NCI-H82 (cell line): ENCODE measurements at regions not wholly inside any gene's neighbourhood (a gene's known extent, or its start where the extent isn't known, plus 50 kb on each side); places are given as distances from the start of the nearest gene placed in this dataset.

Source experiments
- DNase-seq: peaks from one replicate; lab custom pipeline; 2025; lab: John Stamatoyannopoulos, UW

DNA sequence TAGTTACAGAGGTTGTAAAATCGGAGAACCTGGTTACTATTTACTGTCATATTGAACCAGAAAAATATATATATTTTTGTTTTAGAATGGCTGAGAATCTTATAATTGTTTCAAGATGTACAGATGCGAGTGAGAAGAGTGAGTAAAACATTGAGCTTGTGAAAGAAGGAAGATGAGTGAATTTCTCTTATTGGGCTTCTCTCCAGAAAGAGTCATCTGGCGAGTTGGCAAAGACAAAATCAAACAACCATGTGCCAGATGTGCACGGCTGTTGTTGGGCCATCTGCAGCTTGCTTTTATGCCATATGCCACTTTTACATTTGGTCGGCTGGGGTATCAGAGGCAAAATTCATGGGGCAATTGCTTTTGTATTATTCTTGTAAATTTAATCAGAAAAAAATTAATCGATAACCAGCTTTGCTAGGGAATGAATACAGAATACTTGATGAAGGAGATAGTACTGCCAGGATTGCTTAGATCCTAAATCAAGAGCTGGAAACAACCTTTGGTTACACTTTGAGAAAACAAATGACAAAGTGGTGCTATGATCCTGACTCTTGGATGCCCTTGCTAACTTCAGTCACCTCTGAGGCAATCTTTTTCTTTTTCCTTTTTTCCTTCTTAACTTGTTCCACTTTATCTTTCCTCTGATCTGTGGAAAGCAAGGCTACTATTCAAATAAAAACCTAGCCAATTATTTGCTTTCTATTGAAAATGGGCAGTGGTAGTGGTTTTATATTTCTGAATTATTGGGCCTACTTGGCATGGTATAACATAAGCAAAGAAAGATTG, 97.1 kb upstream of the GRIK2 start:
- DNase-seq, result peak; percentile 48

DNA sequence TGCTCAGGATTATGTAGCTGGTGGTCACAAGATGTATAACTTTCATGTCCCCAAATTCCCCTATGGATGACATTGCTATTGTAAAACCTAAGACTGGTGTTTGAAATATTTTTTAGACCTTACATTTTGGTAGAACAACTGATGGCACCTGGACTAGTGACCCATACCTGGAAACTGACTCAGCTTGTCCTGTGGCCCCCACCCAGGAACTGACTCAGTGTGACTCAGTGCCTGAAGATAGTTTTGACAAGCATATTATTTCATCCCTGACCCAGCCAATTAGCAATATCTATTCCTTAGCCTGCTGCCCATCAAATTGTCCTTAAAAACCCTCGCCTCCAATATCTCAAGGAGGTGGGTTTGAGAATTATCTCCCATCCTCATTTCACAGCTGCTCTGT, 90.9 kb upstream of the GRIK2 start:
- no peak for DNase-seq

DNA sequence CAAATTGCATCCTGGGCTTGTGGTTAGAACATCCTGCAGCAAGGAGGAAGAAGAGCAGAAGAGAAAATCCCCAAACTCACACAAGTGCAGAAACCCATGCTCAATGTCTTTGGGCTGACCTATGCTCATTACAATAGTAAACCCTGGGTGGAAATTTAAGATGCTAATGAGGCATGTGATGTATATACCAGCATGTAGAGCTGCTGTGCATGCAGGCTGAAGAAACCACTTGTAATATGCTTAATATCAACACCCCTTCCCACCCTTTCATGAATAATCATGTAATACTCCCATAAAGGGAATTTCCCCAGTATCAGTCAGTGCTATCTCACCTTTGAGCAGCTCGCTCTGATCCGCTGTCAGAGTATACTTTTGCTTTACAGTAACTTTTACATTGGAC, 90.0 kb upstream of the GRIK2 start:
- DNase-seq, result no peak

DNA sequence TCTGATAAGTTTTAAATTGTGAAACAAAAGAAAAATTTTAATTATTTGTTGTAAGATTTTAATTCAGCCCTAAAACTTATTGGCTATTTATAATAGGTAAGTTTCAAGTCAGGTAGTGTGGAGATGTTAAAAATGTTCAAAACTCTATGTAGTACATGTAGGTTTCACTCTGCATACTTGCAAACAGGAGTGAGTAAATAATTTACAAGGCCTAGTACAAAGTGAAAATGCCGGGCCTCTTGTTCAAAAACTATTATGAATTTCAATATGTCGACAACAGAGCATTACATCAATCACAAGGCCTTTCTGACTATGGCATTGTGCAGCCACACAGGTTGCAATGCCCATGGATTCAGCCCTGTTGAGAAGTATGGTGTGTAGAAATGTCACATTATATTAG, 80.9 kb upstream of the GRIK2 start:
- DNase-seq, result no peak

DNA sequence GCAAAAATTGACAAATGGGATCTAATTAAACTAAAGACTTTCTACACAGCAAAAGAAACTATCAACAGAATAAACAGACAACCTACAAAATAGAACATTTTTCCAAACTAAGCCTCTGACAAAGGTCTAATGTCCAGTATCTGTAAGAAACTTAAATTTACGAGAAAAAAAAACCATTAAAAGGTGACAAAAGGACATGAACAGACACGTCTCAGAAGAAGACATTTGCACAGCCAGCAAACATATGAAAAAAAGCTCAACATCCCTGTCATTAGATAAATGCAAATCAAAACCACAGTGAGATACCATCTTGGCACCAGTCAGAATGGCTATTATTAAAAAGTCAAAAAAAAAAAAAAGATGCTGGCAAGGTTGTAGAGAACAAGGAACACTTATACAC, 70.6 kb upstream of the GRIK2 start:
- DNase-seq, result no peak

DNA sequence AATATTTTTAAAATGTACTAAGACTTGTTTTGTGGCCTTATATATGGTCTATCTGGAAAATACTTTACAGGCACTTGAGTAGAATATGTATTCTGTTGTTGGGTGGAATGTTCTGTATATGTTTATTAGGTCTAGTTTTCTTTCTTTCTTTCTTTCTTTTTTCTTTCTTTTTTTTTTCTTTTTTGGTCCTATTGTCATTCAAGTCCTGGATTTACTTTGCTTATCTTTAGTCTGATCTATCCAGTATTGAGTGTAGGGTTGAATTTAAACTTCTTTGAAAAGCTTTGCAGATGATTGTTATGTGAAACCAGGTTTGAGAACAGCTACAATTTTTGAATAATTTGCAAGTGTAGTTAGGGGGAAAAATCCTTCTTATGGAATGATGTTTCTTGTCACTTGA, 67.1 kb upstream of the GRIK2 start:
- no peak for DNase-seq

DNA sequence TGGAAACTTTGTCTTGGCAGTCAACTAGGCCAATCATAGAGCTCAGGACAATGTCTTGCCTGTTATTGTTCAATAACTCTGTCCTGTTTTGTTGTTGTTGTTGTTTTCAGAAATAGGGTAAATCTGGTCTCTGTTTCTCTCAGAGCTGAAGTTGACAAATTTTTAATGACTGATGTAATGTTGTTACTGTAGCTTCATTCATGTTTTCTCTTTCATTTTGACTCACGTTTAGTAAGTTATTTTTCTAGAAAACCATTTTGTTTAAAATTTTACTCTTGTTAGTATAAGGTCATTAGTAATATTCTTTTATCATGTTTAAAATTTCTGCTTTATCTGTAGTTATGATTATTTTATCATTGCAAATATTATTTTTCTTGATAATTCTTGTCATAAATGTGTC, 51.6 kb upstream of the GRIK2 start:
- DNase-seq, result no peak
